AML-193 (cell line): ENCODE measurements at regions not wholly inside any gene's neighbourhood (a gene's known extent, or its start where the extent isn't known, plus 50 kb on each side); places are given as distances from the start of the nearest gene placed in this dataset.

ENCODE experiments used
- DNase-seq, 2 experiments: peaks; one replicate each; lab custom pipeline; 2025; lab: John Stamatoyannopoulos, UW

DNA sequence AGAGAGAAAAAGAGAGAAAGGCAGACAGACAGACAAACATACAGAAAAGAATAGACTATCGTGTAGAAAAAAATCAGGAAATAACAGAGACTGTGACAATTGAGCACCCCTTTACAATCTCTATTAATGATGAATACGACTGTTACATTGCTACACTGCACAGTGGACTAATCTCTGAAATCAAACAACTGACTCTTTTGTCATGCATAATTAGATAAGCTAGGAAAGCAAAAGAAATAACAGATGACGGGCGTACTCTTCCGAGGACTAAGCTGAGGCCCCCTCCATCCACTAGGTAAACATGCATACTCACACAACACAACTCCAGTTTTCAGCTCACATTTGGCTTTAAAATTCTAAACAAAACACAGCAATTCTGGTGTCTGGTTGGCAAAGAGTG, 267.0 kb downstream of the NOL4 start:
- no peak for DNase-seq

DNA sequence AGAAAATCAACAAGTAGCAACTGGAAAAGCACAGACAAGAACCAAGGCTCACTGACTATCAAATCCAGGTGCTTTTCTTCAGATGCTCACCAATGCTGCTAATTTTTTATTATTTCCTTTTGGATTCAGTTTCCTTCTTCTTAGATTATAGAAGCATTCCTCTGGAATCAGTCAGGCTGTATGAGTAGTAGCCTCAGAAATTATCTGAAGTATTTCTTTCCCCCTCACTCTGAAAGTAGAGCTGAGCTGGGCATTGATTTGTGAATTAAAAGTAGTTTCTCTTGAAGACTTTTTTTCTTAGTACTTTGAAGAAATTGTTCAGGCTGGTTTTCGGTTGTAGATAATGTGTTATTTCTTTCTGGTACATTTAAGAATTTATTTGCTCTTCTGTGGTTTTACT, 273.7 kb downstream of the NOL4 start:
- DNase-seq = no peak

DNA sequence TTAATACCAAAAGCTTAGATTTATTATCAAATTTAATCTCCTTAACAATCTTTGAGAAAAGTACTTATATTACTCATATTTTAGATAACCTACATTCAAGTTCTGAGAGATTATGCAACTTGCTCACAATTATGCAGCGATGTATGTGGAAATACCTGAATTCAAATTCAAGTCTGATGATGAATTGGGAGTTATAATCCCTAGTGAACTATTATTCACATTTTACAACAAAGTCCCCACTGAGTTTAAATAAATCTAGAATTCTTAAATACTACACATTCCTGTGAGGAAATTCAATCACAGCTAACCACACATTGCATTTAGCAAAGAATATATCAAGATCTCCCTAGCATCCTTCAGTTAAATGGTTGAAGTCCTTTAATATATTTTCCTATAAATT, 278.4 kb downstream of the NOL4 start:
- DNase-seq = no peak

DNA sequence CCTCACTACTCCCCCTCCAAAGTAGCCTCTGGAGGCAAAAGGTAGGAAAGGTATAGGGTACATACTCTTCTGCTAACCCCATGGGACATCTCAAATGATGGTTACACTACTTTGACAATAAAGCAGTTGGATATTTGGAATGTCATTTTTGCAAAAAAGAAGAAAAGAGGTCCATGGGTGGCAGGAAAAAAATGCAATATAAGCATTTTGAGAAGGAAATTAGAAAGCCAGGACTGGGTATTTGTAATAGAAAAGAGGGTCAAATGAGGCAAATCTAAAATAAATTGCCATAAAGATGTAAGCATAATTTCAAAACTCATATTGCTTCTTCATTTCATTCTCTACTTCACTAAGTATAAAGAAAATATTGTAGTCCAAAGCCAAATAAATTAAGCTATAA, 280.2 kb downstream of the NOL4 start:
- DNase-seq = no peak

DNA sequence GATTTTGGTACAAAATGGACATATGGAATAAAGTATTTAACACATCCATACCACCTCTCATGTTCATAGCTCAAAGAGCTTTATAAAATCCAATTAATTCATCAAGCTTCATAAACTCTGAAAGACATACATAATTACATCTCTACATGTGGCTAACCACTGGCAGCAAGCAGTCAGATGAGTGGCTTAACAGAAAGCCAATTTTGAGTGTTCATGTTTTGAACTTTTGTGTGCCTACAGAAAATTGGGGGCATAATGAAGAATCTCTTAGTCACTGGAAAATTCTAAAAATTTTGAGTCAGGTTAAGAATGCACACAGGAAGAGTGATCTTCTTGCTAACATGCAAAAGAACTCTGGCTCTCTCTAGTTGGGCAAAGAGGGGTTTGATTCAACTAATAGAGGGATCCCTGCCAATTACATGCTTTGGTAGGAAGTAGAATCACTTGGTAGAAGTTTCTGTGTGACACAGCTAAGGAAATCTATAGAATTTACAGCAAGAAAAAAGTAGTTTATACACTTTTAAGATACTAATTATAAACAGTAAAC, 287.4 kb downstream of the NOL4 start:
- no peak for DNase-seq

DNA sequence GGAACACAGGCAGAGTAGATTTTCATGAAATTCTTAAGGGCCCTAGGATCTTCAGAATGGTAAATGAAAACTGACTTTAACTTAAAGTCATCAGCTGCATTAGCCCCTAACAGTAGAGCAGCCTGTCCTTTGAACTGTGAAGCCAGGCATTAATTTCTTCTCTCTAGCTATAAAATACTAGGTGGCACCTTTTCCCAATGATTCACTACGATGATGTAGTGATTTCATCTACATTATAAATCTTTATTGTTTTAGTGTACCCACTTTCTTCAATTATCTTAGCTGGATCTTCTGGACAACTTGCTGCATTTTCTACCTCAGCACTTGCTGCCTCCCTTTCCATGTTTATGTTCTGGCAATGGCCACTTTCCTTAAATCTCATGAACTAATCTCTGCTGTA, 290.5 kb downstream of the NOL4 start:
- no peak for DNase-seq

DNA sequence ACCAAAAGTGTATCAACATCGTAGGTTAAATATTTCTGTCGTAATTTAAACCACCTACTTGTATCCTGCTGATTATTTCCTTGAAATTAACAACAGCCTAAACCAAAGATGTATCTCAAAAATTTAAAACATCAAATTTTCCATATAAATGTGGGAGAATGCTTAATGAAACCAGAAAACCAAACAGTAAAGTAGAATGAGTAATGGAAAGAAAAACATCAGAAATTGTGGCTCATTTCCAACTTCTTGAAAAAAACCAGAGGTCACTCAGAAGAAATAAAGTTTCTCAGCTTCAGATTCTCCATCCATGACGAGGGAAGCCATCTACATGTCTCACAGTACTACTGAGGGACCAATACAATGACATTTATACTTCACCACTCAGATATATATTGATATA, 296.5 kb downstream of the NOL4 start:
- no peak for DNase-seq

DNA sequence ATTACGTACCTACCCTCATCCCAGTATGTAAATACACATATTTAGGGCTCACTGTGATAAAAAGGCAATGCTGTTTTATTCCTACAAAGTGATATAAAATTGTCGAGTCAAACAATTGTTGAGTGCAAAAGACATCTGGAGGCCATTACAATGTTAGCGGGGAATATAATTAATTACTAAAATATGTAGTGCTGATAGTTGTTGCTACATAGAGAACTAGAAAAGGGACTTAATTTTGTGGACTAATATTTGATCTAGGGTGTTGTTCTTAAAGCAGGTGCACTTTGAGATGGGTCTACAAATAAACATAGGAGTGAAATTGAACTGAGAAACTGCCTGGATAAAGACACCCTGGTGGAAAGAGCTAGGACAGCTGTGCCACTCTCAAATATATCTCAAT, 300.1 kb downstream of the NOL4 start:
- DNase-seq = no peak

DNA sequence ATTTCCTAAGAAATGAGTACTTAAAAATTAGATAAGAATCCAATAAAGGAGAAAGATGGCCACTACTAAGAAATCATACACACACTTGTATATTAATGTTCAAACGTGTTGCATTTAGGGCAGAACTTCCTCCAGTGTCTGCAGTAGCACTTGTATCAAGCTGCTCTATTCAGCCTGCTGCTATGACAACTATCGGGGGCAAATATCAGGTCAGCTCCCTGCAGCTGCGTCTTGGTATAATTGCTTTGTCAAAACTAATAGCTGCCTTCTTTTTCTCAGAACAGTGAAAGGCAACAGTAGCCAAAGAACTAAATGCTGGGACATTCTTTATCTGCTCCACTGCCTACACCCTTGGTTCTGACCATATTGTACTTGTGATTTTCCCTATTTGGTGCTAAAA, 300.7 kb downstream of the NOL4 start:
- no peak for DNase-seq

DNA sequence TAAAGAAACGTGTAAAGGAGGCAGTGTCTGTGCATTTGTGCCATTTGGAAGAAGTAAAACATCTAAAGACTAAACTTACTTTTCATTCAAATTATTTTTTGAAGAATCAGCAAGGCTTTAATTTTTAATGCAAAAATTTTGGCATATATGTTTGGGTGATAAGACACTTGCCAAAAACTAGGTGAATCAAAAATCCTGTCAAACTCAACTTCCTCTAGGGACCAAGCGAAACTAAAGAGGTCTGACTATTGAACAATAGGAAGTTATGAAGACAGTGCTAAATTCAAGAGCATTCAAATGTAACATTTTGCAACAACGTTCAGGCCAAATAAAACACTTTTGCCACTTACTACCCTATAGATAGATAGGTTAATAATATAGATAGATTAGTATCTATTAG, 306.1 kb downstream of the NOL4 start:
- no peak for DNase-seq

DNA sequence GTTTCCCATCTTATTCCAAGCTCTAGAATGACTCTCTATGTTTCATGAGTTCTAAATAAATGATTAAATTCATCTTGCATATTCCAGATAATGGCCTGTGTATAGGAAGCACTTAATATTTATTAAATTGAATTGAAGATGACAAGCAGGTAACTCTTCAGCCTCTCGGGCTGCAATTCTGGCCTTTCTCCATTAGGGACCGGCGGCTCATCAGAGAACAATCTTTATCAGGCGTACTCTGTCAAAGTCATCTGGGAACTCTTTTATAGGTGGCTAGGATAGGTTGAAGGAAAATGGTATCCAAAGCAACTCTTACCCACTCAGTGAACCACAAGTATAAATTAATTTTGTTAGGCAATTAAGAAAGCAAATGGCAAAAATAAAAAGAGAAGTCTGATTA, 308.5 kb downstream of the NOL4 start:
- no peak for DNase-seq

DNA sequence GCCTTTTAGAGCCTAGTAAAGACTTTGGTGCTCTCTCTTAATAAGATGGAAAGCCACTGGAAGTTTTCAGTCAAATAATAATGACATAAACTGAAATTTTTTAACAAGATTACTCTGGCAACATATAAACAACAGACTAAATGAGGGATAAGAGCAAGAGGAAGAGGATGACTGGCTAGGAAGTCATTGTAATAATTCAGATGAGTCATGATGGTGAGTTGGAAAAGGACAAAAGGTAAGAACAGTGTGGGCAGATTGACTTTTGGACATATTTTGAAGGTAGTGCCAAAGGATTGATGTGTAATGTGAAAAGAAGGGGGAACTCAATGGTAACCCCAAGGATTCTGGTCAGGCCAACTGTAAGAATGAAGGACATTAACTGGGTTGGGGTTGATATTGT, 310.3 kb downstream of the NOL4 start:
- no peak for DNase-seq

DNA sequence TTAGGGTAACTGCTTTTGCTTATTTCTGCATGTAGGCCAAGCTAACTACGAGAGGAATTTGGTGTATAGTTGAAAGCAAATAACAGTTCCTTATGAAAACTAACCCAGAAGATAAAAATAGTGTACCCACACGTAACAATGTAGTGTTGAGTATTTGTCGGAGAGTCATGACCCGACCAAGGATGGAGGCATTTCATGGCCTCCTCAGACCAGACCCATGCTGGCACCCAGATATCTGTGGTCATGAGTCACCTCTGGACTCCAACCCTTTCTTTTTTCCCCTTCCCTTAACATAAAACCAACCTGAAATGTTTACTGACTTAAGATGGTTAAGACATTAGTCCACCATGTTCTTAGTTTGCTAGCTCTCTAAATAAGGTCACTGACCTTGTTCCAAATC, 318.7 kb downstream of the NOL4 start:
- no peak for DNase-seq

DNA sequence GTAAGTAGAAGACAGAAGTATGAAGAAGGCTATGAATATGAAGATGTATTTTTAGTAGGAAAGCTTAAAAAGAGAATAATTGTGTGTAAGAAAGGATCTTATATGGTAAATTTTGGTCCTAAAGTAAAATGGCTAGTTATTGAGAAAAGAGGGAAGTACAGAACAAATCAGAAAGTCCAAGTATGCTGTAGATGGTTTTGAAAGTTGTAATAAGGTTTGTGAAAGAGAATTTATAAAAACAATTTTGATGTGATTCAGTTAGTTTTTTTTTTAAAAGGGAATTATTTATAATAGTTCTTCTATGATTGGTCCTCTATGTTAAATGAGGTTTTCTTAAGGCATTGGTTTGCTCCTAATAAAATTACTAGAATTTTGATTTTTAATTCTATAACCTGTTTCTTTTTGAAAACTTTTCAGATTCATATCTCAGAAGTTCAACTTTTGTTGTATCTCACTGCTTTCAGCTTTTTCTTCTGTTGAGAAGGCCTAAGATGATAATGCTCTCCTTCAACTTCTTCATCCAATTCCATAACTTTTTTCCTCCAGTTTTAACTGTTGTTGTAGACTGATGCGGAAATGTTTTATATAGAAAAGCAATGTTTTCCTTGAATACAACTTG, 322.7 kb downstream of the NOL4 start:
- no peak for DNase-seq

DNA sequence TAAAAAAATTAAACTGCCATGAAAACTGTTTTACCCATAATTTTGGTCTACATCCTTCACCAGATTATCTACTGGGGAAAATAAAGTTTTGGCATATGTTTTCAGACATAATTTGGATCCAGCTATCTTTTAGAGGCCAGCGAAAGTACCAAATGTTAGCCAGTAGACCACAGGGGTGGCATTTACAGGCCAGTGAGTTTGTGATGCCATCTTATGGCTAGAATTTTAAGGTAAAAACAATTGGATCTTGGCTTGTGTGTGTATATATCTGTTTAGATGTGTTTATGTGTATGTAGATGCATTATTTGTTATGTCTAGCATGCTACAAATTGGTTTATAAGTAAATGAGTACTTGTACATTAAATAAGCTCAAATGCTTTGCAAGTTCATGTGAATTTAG, 322.6 kb downstream of the ASXL3 start:
- no peak for DNase-seq

DNA sequence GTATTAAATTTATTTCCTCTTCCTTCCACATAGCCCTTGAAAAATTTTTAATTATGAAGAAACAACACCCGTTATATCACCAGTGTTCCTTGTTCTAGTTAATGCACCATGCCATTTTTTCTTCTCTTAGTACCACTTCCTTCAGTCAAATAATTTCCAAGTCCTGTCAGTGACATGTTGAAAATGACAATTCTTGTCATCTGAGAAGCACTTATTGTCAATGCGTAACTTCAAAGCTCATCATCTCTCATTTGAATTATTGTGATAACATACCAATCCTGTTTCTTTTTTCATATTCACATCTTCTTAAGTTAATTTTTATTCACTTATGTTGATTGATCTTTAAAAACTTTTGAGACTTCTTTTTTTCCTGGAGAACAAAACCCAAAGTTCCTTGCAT, 320.4 kb downstream of the ASXL3 start:
- DNase-seq = no peak

DNA sequence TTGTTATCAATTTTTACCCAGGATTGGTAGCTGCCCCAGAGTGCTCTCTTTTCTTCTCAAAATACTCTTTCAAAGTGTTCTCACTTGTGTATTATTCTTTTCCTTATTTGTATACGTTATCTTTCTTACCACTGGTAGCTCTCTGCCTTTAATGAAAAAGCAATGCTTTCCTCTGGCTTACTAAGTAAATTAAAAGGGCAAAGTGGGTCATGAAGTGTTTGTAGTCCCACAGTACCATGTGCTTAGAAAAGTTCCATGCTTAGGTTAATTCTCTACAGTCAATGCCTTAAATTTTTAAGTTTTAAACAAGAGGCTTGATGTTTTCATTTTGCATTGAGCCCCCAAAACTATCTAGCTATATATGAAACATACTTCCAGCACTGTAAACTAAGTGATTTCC, 300.2 kb downstream of the ASXL3 start:
- DNase-seq = no peak

DNA sequence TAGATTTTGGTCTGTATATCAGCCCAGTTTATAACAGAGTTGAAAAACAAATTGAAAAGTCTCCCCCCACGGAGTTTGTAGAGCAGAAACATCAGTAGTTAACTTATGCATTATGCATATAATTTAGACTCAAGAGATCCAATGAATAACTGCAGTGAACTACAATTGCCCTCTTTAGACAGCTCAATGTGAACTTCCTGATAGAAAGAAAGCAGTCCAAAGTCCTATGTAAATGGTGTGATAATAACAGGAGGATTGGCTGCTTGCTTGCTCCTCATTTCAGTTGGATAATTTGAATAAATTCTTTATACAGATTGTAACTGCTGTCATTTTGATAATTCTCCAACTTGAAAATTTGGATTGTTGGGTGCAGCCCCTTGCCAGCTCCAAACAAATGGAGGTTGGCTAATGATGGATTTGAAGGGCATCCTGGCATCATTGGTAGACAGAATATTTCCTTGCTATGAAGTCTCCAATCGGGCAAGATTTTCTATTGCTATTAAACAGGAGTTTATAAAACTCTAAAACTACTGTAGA, 297.1 kb downstream of the ASXL3 start:
- DNase-seq = no peak

DNA sequence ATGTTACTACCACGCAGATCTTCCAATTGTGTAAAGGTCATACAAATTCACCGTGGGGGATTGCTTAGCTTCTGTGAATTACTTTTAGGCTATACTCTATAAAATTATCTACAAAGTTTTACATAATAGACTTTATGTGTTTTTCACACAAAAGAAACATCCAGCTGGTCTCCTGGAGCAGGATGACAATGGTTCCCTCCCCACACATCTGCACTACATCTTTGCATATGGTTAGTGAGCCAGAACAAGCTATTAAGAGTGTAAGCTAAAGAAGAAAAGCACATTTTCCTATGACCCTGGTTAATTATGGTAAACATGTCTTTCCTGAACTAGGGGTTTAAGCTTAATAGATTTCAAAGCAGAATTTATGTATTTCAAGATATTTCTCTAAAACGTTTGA, 295.1 kb downstream of the ASXL3 start:
- no peak for DNase-seq

DNA sequence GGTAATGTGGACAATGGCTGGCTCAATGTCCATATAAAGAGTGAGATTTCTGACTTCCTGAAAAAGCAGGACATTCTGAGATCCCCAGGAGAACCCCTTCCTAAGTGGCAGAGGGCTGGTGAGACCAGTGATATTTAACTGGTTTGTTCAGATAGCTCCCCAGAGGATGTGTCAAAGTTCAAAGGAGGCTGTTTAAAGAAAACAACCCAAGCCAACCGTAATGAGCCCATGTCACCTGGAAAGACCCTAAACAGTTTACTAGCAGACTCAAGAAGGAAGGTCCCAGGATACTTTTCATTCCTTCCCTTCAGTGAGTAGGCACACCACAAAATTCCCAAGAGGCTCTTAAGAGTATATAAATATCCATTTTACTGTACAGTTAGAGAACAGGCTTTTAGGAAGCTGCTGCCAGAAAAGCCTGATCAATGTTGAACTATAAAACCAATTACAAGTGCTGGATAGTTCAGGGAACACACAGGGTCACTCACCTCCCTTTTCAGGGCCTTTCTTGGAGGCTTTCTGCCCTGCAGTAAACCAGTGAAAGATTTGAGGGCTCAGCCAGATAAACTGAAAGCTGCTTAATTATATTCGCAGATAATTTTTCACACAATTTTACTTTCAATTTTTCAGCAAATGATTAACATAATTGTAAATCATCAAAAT, 293.5 kb downstream of the ASXL3 start:
- no peak for DNase-seq

DNA sequence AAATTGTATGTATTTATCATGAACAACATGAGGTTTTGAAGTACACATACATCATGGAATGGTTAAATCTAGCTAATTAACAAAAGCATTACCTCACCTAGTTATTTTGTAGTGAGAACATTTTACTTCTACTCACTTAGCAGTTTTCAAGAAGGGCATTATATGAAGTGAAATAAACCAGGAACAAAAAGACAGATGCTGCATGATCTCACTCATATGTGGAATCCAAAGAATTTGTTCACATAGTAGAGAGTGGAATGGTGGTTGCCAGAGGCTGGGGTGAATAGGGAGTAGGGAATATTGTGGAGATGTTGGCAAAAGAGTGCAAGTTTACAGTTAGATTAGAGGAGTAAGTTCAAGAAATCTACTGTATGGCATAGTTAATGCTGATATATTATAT, 292.0 kb downstream of the ASXL3 start:
- DNase-seq = no peak

DNA sequence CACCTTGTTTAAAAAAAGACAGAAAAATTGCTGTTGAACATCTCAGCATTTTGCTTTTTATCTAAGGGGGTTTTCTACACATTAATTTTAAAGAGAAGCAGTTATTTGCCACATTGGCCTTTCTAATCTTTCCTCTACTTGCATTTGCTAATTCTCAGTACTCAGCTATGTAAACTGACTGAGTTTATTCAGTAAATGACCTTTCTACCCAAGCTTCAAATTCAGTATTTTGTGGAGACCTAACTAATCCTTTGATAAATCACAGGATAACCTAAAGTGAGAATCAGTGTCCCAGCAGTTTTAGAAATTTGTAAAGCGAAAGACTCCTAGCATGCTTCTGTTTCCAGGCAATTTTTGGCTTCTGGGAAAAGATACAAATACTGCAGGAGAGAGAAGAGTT, 288.4 kb downstream of the ASXL3 start:
- no peak for DNase-seq

DNA sequence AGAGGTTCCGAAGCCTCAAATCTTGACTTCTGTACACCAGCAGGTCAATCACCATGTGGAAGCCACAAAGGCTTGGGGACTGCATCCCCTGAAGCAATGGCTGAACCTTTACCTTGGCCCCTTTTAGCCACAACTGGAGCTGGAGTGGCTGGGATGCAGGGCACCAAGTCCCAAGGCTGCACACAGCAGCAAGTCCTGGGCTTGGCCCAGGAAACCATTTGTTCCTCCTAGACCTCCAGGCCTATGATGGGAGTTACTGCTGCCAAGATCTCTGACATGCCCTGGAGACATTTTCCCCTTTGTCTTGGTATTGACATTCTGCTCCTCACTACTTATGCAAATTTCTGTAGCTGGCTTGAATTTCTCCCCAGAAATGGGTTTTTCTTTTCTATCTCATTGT, 285.9 kb downstream of the ASXL3 start:
- DNase-seq = no peak

DNA sequence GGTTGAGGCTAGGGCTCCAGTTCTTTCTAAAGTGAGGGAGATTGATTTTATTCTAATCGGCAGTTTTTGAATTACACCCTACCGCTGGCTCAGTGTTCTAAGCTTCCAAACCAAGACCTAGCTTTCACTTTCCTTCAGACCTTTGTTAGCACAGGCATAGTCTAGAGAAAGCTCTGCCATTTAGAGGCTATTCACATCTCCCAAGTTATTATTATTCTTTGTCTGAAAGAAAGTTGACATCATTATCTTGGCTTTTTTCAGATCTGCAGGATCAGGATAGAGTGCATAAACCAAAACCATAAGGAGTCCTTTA, 276.8 kb downstream of the ASXL3 start:
- DNase-seq = no peak
